Caco-2 (cell line): ENCODE measurements at regions not wholly inside any gene's neighbourhood (a gene's known extent, or its start where the extent isn't known, plus 50 kb on each side); places are given as distances from the start of the nearest gene placed in this dataset.

Experiments used
- BruUV-seq: library from RNA; stranded (reverse); fragments of 400-500 nt; replicated peaks from 2 replicates; lab custom pipeline; 2021; lab: Mats Ljungman, UMichigan
- CTCF ChIA-PET: fragments of 300-600 bp; sonication (Branson Sonifier 250); formaldehyde crosslinking; loops from one replicate; lab custom pipeline; 2022; ENCODE audit warnings: antibody characterized with exemption; lab: Charles Lee
- POLR2A ChIA-PET: fragments of 300-600 bp; sonication (Branson Sonifier 250); formaldehyde crosslinking; loops from one replicate; lab custom pipeline; 2022; ENCODE audit warnings: antibody characterized with exemption; lab: Charles Lee
- DNase-seq, 2 experiments: peaks; one replicate each; pipeline versions ENCODE4 v3.0.0 to v3.0.0-alpha.2; 2020 to 2022
- H3K27me3 ChIP-seq: replicated peaks from 2 replicates; pipeline ENCODE4 v1.6.0; 2011; ENCODE audit warnings: low read length; ENCODE audit not compliant: control insufficient read depth, insufficient read depth
- H3K36me3 ChIP-seq: 2 replicates; pipeline ENCODE4 v1.5.1; 2011; ENCODE audit warnings: low read length; ENCODE audit not compliant: control insufficient read depth, insufficient read depth
- H3K4me1 ChIP-seq: fragments of 250-450 bp; sonication (Bioruptor Pico); 2 replicates; pipeline ENCODE4 v1.5.1; 2020; ENCODE audit warnings: mild to moderate bottlenecking
- H3K4me3 ChIP-seq: 2 replicates; pipeline ENCODE4 v1.5.1; 2011; ENCODE audit warnings: low read depth, mild to moderate bottlenecking, control low read depth, low read length
- H3K9me3 ChIP-seq: fragments of 250-450 bp; sonication (Bioruptor Pico); 2 replicates; pipeline ENCODE4 v1.5.1; 2020; ENCODE audit warnings: mild to moderate bottlenecking, moderate library complexity
- H3K27ac Mint-ChIP-seq: one replicate; pipeline ENCODE4 v1.8.0; 2022; ENCODE audit warnings: mixed read lengths; ENCODE audit not compliant: unreplicated experiment
- H3K27me3 Mint-ChIP-seq: one replicate; pipeline ENCODE4 v1.8.0; 2022; ENCODE audit warnings: mixed read lengths; ENCODE audit not compliant: insufficient read depth, unreplicated experiment
- H3K36me3 Mint-ChIP-seq: one replicate; pipeline ENCODE4 v1.8.0; 2022; ENCODE audit warnings: mild to moderate bottlenecking, mixed read lengths; ENCODE audit not compliant: insufficient read depth, unreplicated experiment
- H3K4me1 Mint-ChIP-seq: one replicate; pipeline ENCODE4 v1.8.0; 2022; ENCODE audit warnings: low read depth, mixed read lengths; ENCODE audit not compliant: unreplicated experiment
- H3K4me3 Mint-ChIP-seq: one replicate; pipeline ENCODE4 v1.8.0; 2022; ENCODE audit warnings: mild to moderate bottlenecking, moderate library complexity, mixed read lengths; ENCODE audit not compliant: unreplicated experiment
- H3K9me3 Mint-ChIP-seq: one replicate; pipeline ENCODE4 v1.8.0; 2022; ENCODE audit warnings: mixed read lengths; ENCODE audit not compliant: unreplicated experiment
- CTCF ChIP-seq, 2 experiments: fragments of 200-600 bp in 1 of 2; IDR thresholded peaks; 1 replicate in 1 of 2; 2 replicates in 1 of 2; pipeline versions ENCODE4 v1.5.1 to v1.8.0; 2011 to 2022; ENCODE audit warnings: antibody characterized with exemption in 1 of 2, control low read depth in 1 of 2, inconsistent platforms in 1 of 2, low read depth in 1 of 2, low read length in 1 of 2, mild to moderate bottlenecking in 1 of 2, moderate library complexity in 1 of 2; ENCODE audit not compliant: insufficient read depth in 1 of 2, severe bottlenecking in 1 of 2, unreplicated experiment in 1 of 2
- intact Hi-C: fragments of 100-400 bp; cut with micrococcal nuclease; formaldehyde crosslinking; loops from one replicate; pipeline ENCODE4 v1.10.0; 2022; ENCODE audit not compliant: unreplicated experiment

GRCh38 chr5:135116160-135116561, 82.1 kb upstream of the PITX1 start:
- no TSS peak for BruUV-seq
- DNase-seq, result no peak
- intact Hi-C loops, result no loop called here
- no peaks in the 10 kb centered on the region for H3K36me3 Mint-ChIP-seq
- H3K27me3 ChIP-seq, result no peaks in the 10 kb centered on the region
- no peaks in the 10 kb centered on the region for H3K9me3 ChIP-seq
- H3K27me3 Mint-ChIP-seq, result no peaks in the 10 kb centered on the region
- H3K27ac Mint-ChIP-seq, result no peak overlapping the region
- POLR2A ChIA-PET, result no interaction called here
- CTCF ChIA-PET, result no interaction called here
- TF ChIP-seq CTCF (IDR thresholded peaks at IDR 0.05; ENCODE audit: insufficient read depth in 1 of 2, low read depth in 1 of 2, low read length in 1 of 2, severe bottlenecking in 1 of 2, unreplicated experiment in 1 of 2), result no peak
- H3K4me1 Mint-ChIP-seq, result peaks cover 13% of the 10 kb centered on the region
- H3K4me1 ChIP-seq, result no peaks in the 10 kb centered on the region
- no peak overlapping the region for H3K4me3 ChIP-seq
- H3K9me3 Mint-ChIP-seq, result no peaks in the 10 kb centered on the region
- no peak overlapping the region for H3K4me3 Mint-ChIP-seq
- no peaks in the 10 kb centered on the region for H3K36me3 ChIP-seq

GRCh38 chr5:135115591-135115990, 81.6 kb upstream of the PITX1 start:
- ChIA-PET CTCF (no interaction called here), POLR2A (no interaction called here)
- intact Hi-C loops, result no loop called here

GRCh38 chr5:135114759-135115158, 80.7 kb upstream of the PITX1 start:
- no peak for TF ChIP-seq CTCF (IDR thresholded peaks at IDR 0.05; ENCODE audit: insufficient read depth in 1 of 2, low read depth in 1 of 2, low read length in 1 of 2, severe bottlenecking in 1 of 2, unreplicated experiment in 1 of 2)
- H3K36me3 Mint-ChIP-seq, result no peaks in the 10 kb centered on the region
- Histone ChIP-seq H3K36me3 (no peaks in the 10 kb centered on the region), H3K27me3 (no peaks in the 10 kb centered on the region), H3K4me3 (no peak overlapping the region), H3K4me1 (no peaks in the 10 kb centered on the region), H3K9me3 (no peaks in the 10 kb centered on the region)
- CTCF ChIA-PET, result interaction anchor here (0.6 to 1.3 kb wide), 3 partner anchors 11 to 93 kb away, joined by 3 read pairs; no protein-coding TSS in a partner anchor
- no peak overlapping the region for H3K4me3 Mint-ChIP-seq
- H3K27me3 Mint-ChIP-seq, result no peaks in the 10 kb centered on the region
- H3K27ac Mint-ChIP-seq, result no peak overlapping the region
- no peaks in the 10 kb centered on the region for H3K9me3 Mint-ChIP-seq
- no TSS peak for BruUV-seq
- no peak for DNase-seq
- intact Hi-C loops, result no loop called here
- peaks cover 13% of the 10 kb centered on the region for H3K4me1 Mint-ChIP-seq
- POLR2A ChIA-PET, result no interaction called here

More at GRCh38 chr5:135115591-135115990, 81.6 kb upstream of the PITX1 start:
- no peak for DNase-seq
- H3K27me3 ChIP-seq, result no peaks in the 10 kb centered on the region
- no peak overlapping the region for H3K4me3 ChIP-seq
- TF ChIP-seq CTCF (IDR thresholded peaks at IDR 0.05; ENCODE audit: insufficient read depth in 1 of 2, low read depth in 1 of 2, low read length in 1 of 2, severe bottlenecking in 1 of 2, unreplicated experiment in 1 of 2), result no peak
- Mint-ChIP-seq H3K27ac (no peak overlapping the region), H3K36me3 (no peaks in the 10 kb centered on the region), H3K4me1 (peaks cover 13% of the 10 kb centered on the region), H3K27me3 (no peaks in the 10 kb centered on the region), H3K9me3 (no peaks in the 10 kb centered on the region), H3K4me3 (no peak overlapping the region)
- no peaks in the 10 kb centered on the region for H3K4me1 ChIP-seq
- no peaks in the 10 kb centered on the region for H3K36me3 ChIP-seq
- no TSS peak for BruUV-seq
- H3K9me3 ChIP-seq, result no peaks in the 10 kb centered on the region
